WTC11 (cell line): ENCODE measurements at regions not wholly inside any gene's neighbourhood (a gene's known extent, or its start where the extent isn't known, plus 50 kb on each side); places are given as distances from the start of the nearest gene placed in this dataset.

ENCODE experiments used
- ATAC-seq: fragments of 200-7000 bp; cut with Tn5 transposase; 2 replicates; pipeline ENCODE4 v1.10.0; 2021; ENCODE audit warnings: mild to moderate bottlenecking, moderate library complexity
- CTCF ChIA-PET: fragments of 300-600 bp; sonication (Branson Sonifier 250); formaldehyde crosslinking; loops from one replicate; lab custom pipeline; 2021; ENCODE audit warnings: antibody characterized with exemption; lab: Charles Lee
- POLR2A ChIA-PET: fragments of 350-600 bp; sonication (Branson Sonifier 250); formaldehyde crosslinking; loops from one replicate; lab custom pipeline; 2021; ENCODE audit warnings: antibody characterized with exemption; lab: Charles Lee
- DNase-seq: peaks from one replicate; pipeline ENCODE4 v3.0.0; 2021; ENCODE audit warnings: low spot score
- H3K27ac Mint-ChIP-seq: 2 replicates; pipeline ENCODE4 v1.8.0; 2021; ENCODE audit warnings: mixed read lengths
- H3K27me3 Mint-ChIP-seq: 2 replicates; pipeline ENCODE4 v1.8.0; 2021; ENCODE audit warnings: low read depth, mild to moderate bottlenecking, moderate library complexity, mixed read lengths
- H3K36me3 Mint-ChIP-seq: 2 replicates; pipeline ENCODE4 v1.8.0; 2021; ENCODE audit warnings: mixed read lengths
- H3K4me1 Mint-ChIP-seq: 2 replicates; pipeline ENCODE4 v1.8.0; 2022; ENCODE audit warnings: mixed read lengths
- H3K4me3 Mint-ChIP-seq: 2 replicates; pipeline ENCODE4 v1.8.0; 2021; ENCODE audit warnings: mild to moderate bottlenecking, moderate library complexity, mixed read lengths
- H3K9me3 Mint-ChIP-seq: 2 replicates; pipeline ENCODE4 v1.8.0; 2021; ENCODE audit warnings: mixed read lengths
- ATF1 ChIP-seq: sonication (generic); formaldehyde crosslinking; IDR thresholded peaks from 2 replicates; pipeline ENCODE4 v1.8.1; 2023; ENCODE audit warnings: mild to moderate bottlenecking, moderate library complexity, missing genetic modification reagents
- FOXP1 ChIP-seq: sonication (generic); formaldehyde crosslinking; IDR thresholded peaks from 2 replicates; pipeline ENCODE4 v1.8.0; 2022; ENCODE audit warnings: missing genetic modification reagents, mild to moderate bottlenecking, moderate library complexity, borderline replicate concordance
- GTF2I ChIP-seq: fragments of 250-450 bp; sonication (Bioruptor Pico); conservative IDR thresholded peaks from 2 replicates; pipeline ENCODE4 v1.4.0; 2021; ENCODE audit warnings: mild to moderate bottlenecking
- NFE2L1 ChIP-seq: sonication (generic); formaldehyde crosslinking; IDR thresholded peaks from 2 replicates; pipeline ENCODE4 v1.8.1; 2023; ENCODE audit warnings: missing genetic modification reagents
- SMAD3 ChIP-seq: sonication (generic); formaldehyde crosslinking; IDR thresholded peaks from 2 replicates; pipeline ENCODE4 v1.8.0; 2022; ENCODE audit warnings: missing genetic modification reagents, mild to moderate bottlenecking, borderline replicate concordance
- SOX15 ChIP-seq: fragments of 250-450 bp; sonication (Bioruptor Pico); IDR thresholded peaks from 2 replicates; pipeline ENCODE4 v1.9.0; 2021; ENCODE audit warnings: mild to moderate bottlenecking
- ZNF138 ChIP-seq: sonication (generic); formaldehyde crosslinking; conservative IDR thresholded peaks from 2 replicates; pipeline ENCODE4 v1.8.1; 2022; ENCODE audit warnings: mild to moderate bottlenecking, moderate library complexity, missing genetic modification reagents
- ZNF396 ChIP-seq: fragments of 250-450 bp; sonication (Bioruptor Pico); IDR thresholded peaks from 2 replicates; pipeline ENCODE4 v1.8.0; 2021; ENCODE audit warnings: mild to moderate bottlenecking, moderate library complexity, borderline replicate concordance
- ZNF423 ChIP-seq: fragments of 250-450 bp; sonication (Bioruptor Pico); IDR thresholded peaks from 2 replicates; pipeline ENCODE4 v2.1.2; 2022; ENCODE audit warnings: mild to moderate bottlenecking, moderate library complexity
- TF ChIP-seq, protein P1 (sequence below): sonication (generic); formaldehyde crosslinking; IDR thresholded peaks from 2 replicates; pipeline ENCODE4 v1.8.0; 2022; ENCODE audit warnings: mild to moderate bottlenecking, missing genetic modification reagents
- TF ChIP-seq, protein P2 (sequence below): sonication (generic); formaldehyde crosslinking; IDR thresholded peaks from 2 replicates; pipeline ENCODE4 v1.8.0; 2023; ENCODE audit warnings: missing genetic modification reagents, mild to moderate bottlenecking, borderline replicate concordance
- TF ChIP-seq, protein P3 (sequence below): fragments of 200-600 bp; IDR thresholded peaks from 2 replicates; pipeline ENCODE4 v1.8.0; 2022; ENCODE audit warnings: antibody characterized with exemption
- TF ChIP-seq, protein P4 (sequence below): sonication (generic); formaldehyde crosslinking; IDR thresholded peaks from 2 replicates; pipeline ENCODE4 v1.8.0; 2022; ENCODE audit warnings: mild to moderate bottlenecking, missing genetic modification reagents
- TF ChIP-seq, protein P5 (sequence below): sonication (generic); formaldehyde crosslinking; IDR thresholded peaks from 2 replicates; pipeline ENCODE4 v1.8.1; 2022; ENCODE audit warnings: mild to moderate bottlenecking, missing genetic modification reagents, moderate library complexity, borderline replicate concordance
- TF ChIP-seq, protein P6 (sequence below): fragments of 250-450 bp; sonication (Bioruptor Pico); IDR thresholded peaks from 2 replicates; pipeline ENCODE4 v1.9.0; 2021; ENCODE audit warnings: mild to moderate bottlenecking
- TF ChIP-seq, protein P7 (sequence below): sonication (generic); formaldehyde crosslinking; IDR thresholded peaks from 2 replicates; pipeline ENCODE4 v1.8.1; 2023; ENCODE audit warnings: mild to moderate bottlenecking, missing genetic modification reagents, moderate library complexity
- TF ChIP-seq, protein P8 (sequence below): sonication (generic); formaldehyde crosslinking; conservative IDR thresholded peaks from 2 replicates; pipeline ENCODE4 v1.8.1; 2022; ENCODE audit warnings: mild to moderate bottlenecking, missing genetic modification reagents
- TF ChIP-seq, protein P9 (sequence below): sonication (generic); formaldehyde crosslinking; IDR thresholded peaks from 2 replicates; pipeline ENCODE4 v1.8.0; 2023; ENCODE audit warnings: missing genetic modification reagents

DNA sequence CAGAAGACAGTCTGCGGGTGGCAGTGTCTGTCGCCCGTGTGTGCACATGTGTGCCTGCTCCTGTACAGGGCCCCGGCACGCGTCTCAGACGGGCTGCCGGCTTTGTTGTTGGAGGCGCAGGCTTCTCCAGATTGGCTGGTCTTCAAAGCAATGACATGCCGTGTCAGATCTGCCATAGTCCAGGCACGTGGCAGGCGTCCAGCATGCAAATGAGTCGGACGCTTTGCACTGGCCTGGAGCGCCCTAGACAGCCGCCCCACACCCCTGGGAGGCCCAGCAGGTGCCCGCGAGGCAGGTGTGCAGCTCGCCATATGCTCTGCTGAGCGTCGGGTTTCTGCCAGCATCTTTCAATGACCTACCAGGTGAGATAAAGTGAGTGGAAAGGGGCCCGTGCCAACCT is 71.5 kb downstream of the GADD45G start:
- Mint-ChIP-seq H3K4me1 (peaks cover 71% of the 10 kb centered on the region), H3K9me3 (peaks cover 17% of the 10 kb centered on the region), H3K27me3 (peaks cover 21% of the 10 kb centered on the region), H3K27ac (no peak overlapping the region), H3K4me3 (no peak overlapping the region), H3K36me3 (peaks cover 19% of the 10 kb centered on the region)
- TF ChIP-seq ZNF423 (CRISPR knock-in tag) (no peak), FOXP1 (CRISPR knock-in tag) (peak; percentile 33; the same call in 1 of the 2 replicates)
- TF ChIP-seq, protein P1, sequence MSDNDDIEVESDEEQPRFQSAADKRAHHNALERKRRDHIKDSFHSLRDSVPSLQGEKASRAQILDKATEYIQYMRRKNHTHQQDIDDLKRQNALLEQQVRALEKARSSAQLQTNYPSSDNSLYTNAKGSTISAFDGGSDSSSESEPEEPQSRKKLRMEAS (CRISPR knock-in tag), result peak; percentile 40; the same call in 1 of the 2 replicates
- DNase-seq (no peak), ATAC-seq (no peak)
- ChIA-PET POLR2A (interaction anchor here (2.3 kb wide), 1 partner anchor 72 kb away, joined by 31 read pairs; the partner anchor contains the start of gene GADD45G), CTCF (interaction anchor here (1.4 to 1.8 kb wide), 2 partner anchors 78 to 83 kb away, joined by 6 to 10 read pairs; no protein-coding TSS in a partner anchor)

DNA sequence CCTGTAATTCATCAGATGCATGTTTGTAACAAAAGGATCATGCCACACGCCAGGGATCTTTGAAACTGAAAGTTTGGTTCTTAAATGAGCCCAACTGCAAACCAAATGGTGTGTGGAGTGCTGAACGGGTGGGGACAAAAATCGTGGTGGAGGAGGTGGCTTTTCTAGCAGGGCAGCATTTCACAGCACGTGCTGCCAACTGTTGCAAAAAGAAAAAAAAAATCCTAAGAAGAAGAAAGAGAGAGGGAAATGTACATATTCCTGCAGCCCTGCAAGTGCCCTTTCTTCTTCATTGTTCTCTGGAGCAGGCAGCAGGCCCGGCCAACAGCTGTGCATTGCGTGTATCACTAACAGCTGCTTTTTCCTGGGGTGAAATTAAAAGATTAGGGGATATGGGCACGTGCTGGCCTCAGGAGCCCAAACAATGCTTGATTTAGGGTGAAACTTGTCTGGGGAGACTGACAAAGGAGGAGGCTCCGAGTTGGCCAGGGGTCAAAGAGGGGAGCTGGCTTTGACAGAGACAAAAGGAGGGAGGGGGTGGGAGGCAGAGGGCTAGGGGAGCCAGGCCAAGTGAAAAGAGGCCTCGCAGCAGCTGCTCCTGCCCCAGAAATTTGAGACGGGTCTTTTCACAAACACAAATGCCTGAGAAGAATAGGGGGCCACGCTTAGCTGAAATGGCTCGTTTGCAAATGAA is 73.0 kb downstream of the GADD45G start:
- Mint-ChIP-seq H3K4me3 (peak overlapping the region; percentile 1), H3K27me3 (peaks cover 25% of the 10 kb centered on the region), H3K4me1 (peaks cover 70% of the 10 kb centered on the region), H3K36me3 (peaks cover 23% of the 10 kb centered on the region), H3K27ac (peak overlapping the region; percentile 96), H3K9me3 (peaks cover 10% of the 10 kb centered on the region)
- DNase-seq (peak; percentile 70), ATAC-seq (peak; percentile 61)
- ChIA-PET POLR2A (interaction anchor here (1.0 to 2.3 kb wide), 4 partner anchors 15 to 74 kb away, joined by 3 to 31 read pairs (median 6); partner anchors contain the start of gene GADD45G), CTCF (interaction anchor here (0.6 to 2.7 kb wide), 12 partner anchors 10 to 865 kb away, joined by 3 to 30 read pairs (median 4); partner anchors contain the start of gene GADD45G)
- TF ChIP-seq SMAD3 (CRISPR knock-in tag), result 0 out of 2 replicates have a peak, but pooled peaks have one; percentile 9
- TF ChIP-seq, protein P2, sequence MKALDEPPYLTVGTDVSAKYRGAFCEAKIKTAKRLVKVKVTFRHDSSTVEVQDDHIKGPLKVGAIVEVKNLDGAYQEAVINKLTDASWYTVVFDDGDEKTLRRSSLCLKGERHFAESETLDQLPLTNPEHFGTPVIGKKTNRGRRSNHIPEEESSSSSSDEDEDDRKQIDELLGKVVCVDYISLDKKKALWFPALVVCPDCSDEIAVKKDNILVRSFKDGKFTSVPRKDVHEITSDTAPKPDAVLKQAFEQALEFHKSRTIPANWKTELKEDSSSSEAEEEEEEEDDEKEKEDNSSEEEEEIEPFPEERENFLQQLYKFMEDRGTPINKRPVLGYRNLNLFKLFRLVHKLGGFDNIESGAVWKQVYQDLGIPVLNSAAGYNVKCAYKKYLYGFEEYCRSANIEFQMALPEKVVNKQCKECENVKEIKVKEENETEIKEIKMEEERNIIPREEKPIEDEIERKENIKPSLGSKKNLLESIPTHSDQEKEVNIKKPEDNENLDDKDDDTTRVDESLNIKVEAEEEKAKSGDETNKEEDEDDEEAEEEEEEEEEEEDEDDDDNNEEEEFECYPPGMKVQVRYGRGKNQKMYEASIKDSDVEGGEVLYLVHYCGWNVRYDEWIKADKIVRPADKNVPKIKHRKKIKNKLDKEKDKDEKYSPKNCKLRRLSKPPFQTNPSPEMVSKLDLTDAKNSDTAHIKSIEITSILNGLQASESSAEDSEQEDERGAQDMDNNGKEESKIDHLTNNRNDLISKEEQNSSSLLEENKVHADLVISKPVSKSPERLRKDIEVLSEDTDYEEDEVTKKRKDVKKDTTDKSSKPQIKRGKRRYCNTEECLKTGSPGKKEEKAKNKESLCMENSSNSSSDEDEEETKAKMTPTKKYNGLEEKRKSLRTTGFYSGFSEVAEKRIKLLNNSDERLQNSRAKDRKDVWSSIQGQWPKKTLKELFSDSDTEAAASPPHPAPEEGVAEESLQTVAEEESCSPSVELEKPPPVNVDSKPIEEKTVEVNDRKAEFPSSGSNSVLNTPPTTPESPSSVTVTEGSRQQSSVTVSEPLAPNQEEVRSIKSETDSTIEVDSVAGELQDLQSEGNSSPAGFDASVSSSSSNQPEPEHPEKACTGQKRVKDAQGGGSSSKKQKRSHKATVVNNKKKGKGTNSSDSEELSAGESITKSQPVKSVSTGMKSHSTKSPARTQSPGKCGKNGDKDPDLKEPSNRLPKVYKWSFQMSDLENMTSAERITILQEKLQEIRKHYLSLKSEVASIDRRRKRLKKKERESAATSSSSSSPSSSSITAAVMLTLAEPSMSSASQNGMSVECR, result no peak
- no peak for TF ChIP-seq GTF2I (CRISPR knock-in tag)
- no peak for TF ChIP-seq ZNF423 (CRISPR knock-in tag)
- TF ChIP-seq ZNF138, result no peak
- TF ChIP-seq, protein P3, sequence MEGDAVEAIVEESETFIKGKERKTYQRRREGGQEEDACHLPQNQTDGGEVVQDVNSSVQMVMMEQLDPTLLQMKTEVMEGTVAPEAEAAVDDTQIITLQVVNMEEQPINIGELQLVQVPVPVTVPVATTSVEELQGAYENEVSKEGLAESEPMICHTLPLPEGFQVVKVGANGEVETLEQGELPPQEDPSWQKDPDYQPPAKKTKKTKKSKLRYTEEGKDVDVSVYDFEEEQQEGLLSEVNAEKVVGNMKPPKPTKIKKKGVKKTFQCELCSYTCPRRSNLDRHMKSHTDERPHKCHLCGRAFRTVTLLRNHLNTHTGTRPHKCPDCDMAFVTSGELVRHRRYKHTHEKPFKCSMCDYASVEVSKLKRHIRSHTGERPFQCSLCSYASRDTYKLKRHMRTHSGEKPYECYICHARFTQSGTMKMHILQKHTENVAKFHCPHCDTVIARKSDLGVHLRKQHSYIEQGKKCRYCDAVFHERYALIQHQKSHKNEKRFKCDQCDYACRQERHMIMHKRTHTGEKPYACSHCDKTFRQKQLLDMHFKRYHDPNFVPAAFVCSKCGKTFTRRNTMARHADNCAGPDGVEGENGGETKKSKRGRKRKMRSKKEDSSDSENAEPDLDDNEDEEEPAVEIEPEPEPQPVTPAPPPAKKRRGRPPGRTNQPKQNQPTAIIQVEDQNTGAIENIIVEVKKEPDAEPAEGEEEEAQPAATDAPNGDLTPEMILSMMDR, result no peak
- TF ChIP-seq, protein P4, sequence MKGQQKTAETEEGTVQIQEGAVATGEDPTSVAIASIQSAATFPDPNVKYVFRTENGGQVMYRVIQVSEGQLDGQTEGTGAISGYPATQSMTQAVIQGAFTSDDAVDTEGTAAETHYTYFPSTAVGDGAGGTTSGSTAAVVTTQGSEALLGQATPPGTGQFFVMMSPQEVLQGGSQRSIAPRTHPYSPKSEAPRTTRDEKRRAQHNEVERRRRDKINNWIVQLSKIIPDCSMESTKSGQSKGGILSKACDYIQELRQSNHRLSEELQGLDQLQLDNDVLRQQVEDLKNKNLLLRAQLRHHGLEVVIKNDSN (CRISPR knock-in tag), result peak; percentile 50; the same call in 1 of the 2 replicates
- TF ChIP-seq, protein P5, sequence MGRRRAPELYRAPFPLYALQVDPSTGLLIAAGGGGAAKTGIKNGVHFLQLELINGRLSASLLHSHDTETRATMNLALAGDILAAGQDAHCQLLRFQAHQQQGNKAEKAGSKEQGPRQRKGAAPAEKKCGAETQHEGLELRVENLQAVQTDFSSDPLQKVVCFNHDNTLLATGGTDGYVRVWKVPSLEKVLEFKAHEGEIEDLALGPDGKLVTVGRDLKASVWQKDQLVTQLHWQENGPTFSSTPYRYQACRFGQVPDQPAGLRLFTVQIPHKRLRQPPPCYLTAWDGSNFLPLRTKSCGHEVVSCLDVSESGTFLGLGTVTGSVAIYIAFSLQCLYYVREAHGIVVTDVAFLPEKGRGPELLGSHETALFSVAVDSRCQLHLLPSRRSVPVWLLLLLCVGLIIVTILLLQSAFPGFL (CRISPR knock-in tag), result no peak
- TF ChIP-seq ZNF396 (CRISPR knock-in tag), result no peak
- TF ChIP-seq SOX15, result no peak
- TF ChIP-seq ATF1, result no peak
- TF ChIP-seq, protein P6, sequence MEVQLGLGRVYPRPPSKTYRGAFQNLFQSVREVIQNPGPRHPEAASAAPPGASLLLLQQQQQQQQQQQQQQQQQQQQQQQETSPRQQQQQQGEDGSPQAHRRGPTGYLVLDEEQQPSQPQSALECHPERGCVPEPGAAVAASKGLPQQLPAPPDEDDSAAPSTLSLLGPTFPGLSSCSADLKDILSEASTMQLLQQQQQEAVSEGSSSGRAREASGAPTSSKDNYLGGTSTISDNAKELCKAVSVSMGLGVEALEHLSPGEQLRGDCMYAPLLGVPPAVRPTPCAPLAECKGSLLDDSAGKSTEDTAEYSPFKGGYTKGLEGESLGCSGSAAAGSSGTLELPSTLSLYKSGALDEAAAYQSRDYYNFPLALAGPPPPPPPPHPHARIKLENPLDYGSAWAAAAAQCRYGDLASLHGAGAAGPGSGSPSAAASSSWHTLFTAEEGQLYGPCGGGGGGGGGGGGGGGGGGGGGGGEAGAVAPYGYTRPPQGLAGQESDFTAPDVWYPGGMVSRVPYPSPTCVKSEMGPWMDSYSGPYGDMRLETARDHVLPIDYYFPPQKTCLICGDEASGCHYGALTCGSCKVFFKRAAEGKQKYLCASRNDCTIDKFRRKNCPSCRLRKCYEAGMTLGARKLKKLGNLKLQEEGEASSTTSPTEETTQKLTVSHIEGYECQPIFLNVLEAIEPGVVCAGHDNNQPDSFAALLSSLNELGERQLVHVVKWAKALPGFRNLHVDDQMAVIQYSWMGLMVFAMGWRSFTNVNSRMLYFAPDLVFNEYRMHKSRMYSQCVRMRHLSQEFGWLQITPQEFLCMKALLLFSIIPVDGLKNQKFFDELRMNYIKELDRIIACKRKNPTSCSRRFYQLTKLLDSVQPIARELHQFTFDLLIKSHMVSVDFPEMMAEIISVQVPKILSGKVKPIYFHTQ (CRISPR knock-in tag), result no peak
- TF ChIP-seq, protein P1 (CRISPR knock-in tag), result peak; percentile 60
- TF ChIP-seq NFE2L1 (CRISPR knock-in tag), result no peak
- TF ChIP-seq, protein P7, sequence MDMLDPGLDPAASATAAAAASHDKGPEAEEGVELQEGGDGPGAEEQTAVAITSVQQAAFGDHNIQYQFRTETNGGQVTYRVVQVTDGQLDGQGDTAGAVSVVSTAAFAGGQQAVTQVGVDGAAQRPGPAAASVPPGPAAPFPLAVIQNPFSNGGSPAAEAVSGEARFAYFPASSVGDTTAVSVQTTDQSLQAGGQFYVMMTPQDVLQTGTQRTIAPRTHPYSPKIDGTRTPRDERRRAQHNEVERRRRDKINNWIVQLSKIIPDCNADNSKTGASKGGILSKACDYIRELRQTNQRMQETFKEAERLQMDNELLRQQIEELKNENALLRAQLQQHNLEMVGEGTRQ (CRISPR knock-in tag), result peak; percentile 42
- TF ChIP-seq, protein P8, sequence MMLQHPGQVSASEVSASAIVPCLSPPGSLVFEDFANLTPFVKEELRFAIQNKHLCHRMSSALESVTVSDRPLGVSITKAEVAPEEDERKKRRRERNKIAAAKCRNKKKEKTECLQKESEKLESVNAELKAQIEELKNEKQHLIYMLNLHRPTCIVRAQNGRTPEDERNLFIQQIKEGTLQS, result no peak
- TF ChIP-seq, protein P9, sequence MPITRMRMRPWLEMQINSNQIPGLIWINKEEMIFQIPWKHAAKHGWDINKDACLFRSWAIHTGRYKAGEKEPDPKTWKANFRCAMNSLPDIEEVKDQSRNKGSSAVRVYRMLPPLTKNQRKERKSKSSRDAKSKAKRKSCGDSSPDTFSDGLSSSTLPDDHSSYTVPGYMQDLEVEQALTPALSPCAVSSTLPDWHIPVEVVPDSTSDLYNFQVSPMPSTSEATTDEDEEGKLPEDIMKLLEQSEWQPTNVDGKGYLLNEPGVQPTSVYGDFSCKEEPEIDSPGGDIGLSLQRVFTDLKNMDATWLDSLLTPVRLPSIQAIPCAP (CRISPR knock-in tag), result no peak
